Sciatic nerve (tissue), 2 donors: ENCODE measurements at regions not wholly inside any gene's neighbourhood (a gene's known extent, or its start where the extent isn't known, plus 50 kb on each side); places are given as distances from the start of the nearest gene placed in this dataset.

ENCODE experiments used
- ATAC-seq: fragments of 200-7000 bp; cut with Tn5 transposase; one replicate; pipeline ENCODE4 v1.9.1; 2020; ENCODE audit warnings: mild to moderate bottlenecking, moderate library complexity
- DNase-seq: peaks from one replicate; pipeline ENCODE4 v3.0.0-alpha.2; 2020; ENCODE audit warnings: low spot score
- intact Hi-C: fragments of 100-400 bp; cut with DNase I; formaldehyde crosslinking; loops from one replicate; pipeline ENCODE4 v1.14.2; 2022
- donor health status: DM: no; HTN: no; CAD: no.
- donor health status: DM: no; HTN: no; CAD: no.

DNA sequence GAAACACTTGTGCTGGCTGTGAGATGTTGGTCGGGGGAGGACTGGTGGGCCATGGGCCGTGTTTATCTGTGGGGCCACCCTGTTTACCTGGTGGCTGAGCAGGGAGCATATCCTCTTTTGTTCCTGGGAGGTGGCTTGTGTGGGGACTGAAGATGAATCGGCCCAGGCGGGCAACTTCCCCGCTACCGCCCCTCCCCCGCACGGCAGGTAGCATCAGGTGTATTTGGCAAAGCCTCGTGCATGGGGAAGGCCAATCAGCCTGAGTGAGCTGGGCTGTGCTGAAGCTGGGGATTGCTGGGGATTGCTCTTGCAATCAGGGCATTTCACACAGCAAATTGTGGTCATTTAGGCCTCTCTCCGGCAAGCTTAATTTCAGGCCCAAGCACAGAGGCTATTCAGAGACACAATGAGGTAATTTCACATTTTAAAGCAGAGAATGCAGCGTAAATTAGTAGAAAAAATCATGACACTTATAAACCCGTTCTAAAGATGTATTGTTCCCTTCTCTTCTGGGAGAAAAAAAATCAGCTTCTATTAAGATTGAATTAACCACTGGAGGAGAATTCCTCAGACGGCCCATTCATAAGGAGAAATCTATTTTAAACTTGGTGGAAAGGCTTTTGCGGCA lies 197.7 kb upstream of the POU3F1 start:
- DNase-seq = no peak
- intact Hi-C loops = no loop called here

DNA sequence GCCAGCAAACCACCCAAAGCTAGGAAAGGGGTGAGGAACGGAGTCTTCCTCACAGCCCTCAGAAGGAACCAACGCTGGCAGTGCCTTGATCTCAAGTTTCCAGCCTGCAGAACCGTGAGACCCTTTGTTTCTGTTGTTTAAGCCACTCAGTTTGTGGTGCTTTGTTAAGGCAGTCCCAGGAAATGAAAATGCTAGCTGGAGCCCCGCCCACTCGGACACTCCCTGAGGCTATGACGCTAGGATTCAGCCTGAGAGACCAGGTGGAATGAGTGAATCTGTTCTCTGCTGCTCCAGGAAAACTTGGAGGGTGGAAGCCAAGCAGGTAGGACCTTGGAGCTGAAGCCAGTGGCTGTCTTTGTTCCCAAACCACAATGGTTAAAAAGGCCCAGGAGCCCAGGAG lies 196.5 kb upstream of the POU3F1 start:
- DNase-seq (no peak), ATAC-seq (no peak)
- intact Hi-C loops = no loop called here

More for the DNA sequence above, 197.7 kb upstream of the POU3F1 start:
- no peak for ATAC-seq

DNA sequence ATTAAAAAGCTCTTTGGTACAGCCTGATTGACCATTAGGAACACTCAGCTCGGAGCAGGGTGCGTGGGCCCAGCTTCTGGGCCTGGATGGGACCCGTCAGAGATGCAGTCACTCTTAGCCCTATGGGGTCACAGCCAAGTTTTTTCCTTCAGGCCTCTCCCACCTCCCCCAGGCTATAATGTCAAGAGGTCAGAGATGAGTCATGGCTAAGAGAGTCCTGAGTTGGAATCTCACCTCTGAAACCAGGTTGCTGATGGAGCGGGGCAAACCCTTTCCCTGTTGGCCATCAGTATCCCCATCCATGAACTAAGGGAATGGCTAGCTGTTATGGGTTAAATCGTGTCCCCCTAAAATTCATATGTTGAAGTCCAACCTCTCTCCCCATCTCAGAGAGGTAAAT lies 195.9 kb upstream of the POU3F1 start:
- no peak for ATAC-seq
- DNase-seq = no peak
- intact Hi-C loops = no loop called here

DNA sequence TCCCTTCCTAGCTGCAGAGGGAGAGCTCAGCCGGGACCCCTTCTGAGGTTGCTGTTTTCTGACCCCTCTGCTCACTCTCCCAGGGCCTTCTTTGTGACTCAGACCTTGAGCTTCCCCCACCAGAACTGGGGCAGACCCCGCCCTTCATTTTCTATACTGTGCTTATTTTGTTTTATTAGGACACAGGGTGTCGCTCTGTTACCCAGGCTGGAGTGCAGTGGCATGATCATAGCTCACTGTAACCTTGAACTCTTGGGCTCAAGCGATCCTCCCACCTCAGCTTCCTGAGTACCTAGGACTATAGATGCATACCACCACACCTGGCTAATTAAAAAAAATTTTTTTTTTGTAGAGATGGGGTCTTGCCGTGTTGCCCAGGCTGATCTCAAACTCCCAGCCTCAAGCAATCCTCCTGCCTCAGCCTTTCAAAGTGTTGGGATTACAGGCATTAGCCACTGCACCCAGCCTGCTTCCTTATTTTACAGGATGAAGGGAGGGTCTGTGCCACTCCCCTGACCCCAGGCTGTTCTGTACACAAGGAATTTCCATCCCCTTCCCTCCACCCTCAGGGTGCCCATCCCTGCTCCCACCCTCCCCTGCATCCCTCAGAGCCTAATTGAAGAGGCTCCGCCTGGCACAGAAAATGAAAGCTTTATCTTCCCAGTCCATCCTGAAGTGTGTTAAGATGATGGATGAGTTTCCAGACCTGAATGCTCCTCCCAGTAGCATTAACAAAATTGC lies 195.2 kb upstream of the POU3F1 start:
- intact Hi-C loops = no loop called here
- DNase-seq = no peak
- ATAC-seq = no peak

DNA sequence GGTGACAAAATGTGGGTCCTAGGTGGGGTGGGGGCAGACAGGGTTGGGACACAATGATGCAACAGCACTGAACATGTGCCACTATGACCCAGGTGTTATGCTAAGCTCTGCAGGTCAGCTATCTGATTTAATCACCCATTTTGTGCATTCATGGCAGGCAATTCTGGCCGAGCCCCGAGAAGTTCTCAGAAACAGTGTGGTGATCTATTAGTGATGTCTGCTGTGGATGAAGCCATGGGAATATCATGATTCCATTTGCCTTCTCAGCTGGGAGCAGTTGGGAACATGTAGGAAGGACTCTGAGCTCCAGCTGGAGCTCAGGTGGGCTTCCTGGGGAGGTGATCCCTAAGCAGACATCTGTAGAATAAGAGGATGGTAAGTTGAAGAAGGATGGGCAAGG lies 194.0 kb upstream of the POU3F1 start:
- ATAC-seq (no peak), DNase-seq (no peak)
- intact Hi-C loops = no loop called here

DNA sequence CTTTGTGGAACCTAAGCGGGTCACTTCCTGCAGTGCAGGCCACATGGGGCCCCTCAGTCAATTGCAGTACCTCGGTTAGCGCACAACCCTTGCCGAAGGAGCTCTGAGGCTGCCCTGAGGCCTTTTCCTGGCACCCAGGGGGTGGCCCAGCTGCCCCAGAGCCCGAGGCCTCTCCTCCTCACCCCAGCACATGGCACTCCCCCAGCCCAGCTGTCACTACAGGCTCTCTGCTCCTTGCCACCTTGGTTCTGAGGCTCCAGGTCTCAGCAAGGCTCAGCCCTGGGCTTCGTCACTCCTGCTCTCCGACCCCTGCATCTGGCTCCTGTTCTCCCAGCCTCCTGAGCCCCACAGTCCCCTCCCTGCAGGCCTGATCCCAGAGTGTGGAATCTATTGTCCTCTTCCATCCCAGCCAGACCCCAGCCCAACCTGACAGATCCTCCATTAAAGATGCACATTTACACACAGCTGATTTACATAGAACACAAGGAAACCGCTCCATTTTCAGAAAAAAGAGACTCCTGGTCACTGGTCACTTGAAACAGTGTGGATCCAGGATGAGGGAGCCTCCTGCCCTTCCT lies 192.8 kb upstream of the POU3F1 start:
- ATAC-seq (no peak), DNase-seq (no peak)
- intact Hi-C loops = no loop called here

DNA sequence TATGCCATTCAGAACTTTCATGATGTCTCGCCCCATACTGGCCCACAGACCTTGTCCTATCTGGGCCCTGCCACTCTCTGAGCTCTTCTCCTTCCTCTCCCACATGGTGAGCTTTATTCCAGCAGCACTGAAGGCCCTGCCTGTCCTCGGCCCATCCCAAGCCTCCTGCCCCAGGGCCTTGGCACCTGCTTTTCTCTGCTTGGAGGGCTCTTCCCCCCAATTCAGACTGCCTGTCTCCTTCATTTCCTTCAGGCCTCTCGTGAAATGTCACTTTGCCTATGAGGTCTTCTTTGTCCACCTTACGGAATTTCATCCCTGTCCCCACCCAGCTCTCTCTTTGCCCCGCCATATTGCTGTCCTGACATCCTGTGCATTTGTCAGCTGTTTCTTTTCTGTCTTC lies 191.7 kb upstream of the POU3F1 start:
- no peak for DNase-seq
- intact Hi-C loops = no loop called here
- no peak for ATAC-seq

DNA sequence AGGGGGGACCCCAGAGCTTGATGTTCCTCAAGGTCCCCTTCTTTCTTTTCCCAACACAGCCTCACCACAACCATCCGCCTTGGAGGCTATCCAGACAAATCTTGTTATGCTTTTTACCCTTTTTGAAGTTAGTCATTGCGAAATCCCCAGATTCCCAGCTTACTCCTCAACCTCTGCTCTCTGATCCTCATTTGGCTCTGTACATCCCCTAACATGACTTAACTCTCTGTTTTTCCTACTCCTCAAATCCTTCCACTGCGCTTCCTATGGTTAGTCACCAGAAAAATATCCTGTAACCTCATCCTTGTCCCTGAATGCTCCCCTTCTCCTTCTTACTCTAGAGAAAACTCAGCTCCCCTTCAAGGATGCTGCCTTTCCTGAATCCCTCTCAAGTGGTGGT lies 189.1 kb upstream of the POU3F1 start:
- ATAC-seq (peak; percentile 60), DNase-seq (no peak)
- intact Hi-C loops = no loop called here

DNA sequence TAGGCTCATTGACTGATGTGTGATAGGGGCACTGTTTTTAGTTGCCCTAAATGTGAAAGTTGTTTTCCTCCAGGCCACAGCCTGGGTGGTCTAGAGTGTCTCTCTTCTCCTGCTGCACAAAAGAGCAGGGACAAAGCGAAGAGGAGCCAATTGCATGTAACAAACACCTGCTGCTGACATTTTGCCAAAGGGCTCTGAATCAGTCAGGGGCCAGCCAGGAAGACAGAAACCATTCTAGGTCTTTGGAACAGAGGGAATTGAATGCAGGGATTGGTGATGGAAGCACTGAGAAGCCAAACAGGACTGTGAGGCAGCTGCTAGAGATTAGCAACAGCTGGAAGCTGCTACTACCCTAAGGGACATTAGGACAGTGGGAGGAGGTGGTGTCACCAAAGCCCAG lies 185.3 kb upstream of the POU3F1 start:
- no peak for ATAC-seq
- intact Hi-C loops = no loop called here

DNA sequence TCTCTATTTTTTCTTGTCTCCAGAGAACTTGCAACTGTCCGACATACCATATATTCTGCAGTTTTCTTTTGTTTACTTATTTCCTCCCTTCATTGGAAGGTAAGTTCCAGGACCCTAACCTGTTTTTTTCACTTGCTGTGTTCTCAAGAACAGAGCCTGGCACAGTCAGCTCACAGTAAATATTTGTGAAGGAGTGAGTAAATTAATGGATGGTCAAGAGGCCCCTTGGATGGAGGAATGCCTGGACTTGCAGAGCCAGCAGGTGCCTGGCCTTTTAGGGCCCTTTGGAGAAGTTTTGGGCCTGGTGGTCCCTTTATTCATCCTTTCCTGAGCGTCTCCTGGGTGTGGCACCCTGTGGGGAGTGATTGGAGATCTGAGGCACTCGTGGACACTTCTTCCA lies 182.1 kb upstream of the POU3F1 start:
- intact Hi-C loops = no loop called here
- no peak for ATAC-seq
- no peak for DNase-seq

More for the DNA sequence above, 185.3 kb upstream of the POU3F1 start:
- DNase-seq = no peak

DNA sequence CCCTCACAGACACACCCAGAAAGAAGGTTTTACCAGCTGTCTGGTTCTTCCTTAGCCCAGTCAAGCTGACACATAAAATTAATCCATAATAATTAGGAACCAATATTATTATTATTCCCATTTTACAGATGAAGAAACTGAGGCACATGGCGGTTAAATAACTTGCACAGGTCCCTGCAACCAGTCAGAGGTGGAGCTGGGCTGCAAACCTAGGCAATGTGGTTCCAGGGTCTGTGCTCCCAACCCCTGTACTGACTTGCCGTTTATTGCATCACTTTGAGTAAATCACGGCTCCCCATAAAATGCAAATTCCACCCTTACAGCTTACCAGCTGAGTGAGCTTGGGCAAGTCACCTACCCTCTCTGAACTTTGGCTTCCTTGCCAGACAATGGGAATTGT lies 179.2 kb upstream of the POU3F1 start:
- ATAC-seq (no peak), DNase-seq (no peak)
- intact Hi-C loops = no loop called here

DNA sequence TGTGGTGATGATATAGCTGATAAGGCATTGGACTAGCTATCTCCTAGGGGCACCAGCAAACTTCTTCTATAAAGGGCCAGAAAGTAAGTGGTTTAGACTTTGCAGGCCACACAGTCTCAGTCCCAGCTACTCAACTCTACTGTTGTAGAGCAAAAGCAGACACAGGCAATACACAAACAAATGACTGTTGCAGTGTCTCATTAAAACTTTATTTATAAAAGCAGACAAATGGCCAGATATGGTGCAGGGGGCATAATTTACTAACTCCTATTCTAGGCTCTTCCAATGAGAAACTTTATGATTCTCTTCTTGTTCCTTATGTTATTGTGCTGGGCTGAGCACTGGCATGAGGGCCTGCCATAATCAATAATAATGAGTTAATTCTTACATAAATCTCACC lies 176.8 kb upstream of the POU3F1 start:
- ATAC-seq = no peak
- intact Hi-C loops = no loop called here
- no peak for DNase-seq

DNA sequence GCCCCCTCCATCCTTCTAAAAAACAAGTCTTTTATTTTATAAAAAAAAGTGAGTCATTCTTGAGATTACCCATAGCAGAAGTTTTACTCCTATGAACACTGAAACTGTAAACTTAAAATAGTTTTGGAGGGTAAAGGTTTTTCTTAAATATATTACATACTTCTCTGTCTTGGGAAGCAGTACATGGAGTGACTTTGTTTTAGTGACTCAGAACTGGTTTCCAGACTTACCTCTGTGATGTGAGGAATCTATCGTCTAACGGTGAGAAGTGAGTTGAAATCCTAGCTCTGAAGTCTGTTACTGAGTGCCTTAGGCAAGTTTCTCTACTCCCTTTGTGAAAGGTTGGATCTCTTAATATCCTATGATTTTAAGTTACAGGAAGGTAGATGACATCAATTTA lies 176.3 kb upstream of the POU3F1 start:
- no peak for DNase-seq
- no peak for ATAC-seq
- intact Hi-C loops = no loop called here

DNA sequence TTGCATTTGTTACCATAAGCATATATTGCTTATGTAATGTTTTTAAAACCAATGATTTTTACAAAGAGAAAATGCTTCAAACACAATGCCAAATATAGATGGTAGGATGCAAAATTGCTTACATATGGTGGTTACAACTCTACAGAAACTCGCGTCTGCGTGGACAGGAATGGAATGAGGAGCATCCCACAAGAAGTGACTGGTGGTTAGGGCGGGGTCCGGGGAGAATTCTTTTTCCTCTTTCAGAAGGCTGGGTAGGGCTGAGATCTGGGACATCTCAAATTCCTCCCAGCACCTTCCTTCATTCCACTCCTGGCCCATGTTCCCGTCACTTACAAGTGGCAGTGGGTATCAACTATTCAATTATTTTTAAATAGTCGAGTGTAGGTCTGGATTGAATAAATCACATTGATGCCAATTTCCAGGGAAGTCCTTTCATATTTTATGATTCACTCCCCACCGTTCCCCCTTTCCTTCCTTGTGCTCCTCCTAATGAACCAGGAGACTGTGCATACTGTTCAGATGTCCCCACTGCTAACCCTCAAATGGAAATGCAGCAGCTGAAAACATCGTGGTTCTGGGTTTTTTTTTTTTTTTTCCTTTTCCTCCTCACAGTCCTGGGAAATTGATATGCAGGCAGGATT lies 174.5 kb upstream of the POU3F1 start:
- no peak for ATAC-seq
- intact Hi-C loops = no loop called here
- no peak for DNase-seq

DNA sequence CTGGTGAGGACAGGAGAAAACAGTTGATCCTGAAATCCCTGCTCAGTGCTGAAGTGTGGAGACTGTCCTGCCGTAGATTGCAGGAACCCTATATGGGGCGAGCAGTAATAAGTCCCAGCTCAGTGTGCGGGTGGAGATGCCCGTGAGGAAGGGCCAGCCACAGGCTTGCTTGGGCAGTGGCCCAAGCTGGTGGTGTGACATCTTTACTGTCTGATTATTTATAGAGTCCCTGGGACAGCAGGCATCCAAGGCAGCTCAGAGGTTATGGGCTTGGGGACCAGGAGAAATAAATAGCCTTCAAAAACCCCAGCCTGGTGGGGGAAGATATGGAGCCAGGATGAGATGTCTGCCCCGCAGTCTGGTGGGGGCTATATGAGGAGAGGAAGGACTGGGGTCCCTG lies 170.7 kb upstream of the POU3F1 start:
- intact Hi-C loops = no loop called here
- no peak for ATAC-seq
- no peak for DNase-seq

DNA sequence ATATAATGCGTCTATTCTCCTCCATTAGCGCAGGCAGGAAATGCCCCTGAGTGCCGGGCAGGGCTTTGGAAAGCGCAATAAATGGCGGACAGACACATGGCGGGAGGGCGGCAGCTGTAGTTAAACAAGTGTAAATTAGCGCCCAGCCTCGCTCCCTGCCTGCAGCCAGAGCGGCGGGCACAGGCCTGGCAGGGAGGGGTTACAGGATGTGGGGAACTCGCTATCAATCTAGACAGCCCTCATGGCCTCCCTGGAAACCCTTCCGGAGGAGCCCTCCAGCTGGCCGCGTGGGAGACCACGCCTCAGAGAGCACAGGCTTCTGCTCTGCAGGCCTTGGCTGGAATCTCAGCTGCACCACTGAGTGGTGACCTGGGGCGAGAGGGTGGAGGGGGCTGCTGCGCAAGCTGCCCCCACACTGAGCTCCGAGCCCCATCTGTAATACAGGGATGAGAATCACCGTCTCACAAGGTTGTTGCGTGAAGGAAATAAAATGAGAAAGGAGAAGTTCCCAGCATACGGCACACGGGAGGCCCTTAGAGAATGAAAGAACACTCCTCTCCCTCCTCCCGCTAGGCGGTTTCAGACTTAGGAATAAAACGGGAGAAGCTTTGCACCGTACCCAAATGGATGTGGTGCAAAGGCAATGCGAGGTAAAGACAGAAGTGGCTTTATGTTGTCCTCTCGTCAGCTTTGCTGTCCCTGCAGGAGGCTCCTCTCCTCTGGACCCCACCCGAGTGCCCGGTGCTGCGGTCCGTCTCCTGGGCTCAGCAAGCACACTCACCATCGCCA lies 167.2 kb upstream of the POU3F1 start:
- DNase-seq (no peak), ATAC-seq (no peak)
- intact Hi-C loops = no loop called here

DNA sequence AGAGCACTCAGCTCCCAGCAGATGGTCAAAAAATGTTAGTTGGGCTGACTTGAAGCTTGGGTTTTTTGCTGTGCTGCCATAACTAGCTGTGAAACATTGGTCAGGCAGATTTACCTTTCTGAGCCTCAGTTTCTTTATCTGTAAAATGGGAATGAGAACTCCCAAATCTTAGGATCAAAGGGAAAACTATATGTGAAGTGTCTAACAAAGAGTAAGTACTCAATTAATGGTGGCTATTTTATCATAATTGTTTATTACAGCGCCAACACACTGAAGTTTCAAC lies 164.2 kb upstream of the POU3F1 start:
- intact Hi-C loops = no loop called here
- ATAC-seq = no peak
- no peak for DNase-seq

DNA sequence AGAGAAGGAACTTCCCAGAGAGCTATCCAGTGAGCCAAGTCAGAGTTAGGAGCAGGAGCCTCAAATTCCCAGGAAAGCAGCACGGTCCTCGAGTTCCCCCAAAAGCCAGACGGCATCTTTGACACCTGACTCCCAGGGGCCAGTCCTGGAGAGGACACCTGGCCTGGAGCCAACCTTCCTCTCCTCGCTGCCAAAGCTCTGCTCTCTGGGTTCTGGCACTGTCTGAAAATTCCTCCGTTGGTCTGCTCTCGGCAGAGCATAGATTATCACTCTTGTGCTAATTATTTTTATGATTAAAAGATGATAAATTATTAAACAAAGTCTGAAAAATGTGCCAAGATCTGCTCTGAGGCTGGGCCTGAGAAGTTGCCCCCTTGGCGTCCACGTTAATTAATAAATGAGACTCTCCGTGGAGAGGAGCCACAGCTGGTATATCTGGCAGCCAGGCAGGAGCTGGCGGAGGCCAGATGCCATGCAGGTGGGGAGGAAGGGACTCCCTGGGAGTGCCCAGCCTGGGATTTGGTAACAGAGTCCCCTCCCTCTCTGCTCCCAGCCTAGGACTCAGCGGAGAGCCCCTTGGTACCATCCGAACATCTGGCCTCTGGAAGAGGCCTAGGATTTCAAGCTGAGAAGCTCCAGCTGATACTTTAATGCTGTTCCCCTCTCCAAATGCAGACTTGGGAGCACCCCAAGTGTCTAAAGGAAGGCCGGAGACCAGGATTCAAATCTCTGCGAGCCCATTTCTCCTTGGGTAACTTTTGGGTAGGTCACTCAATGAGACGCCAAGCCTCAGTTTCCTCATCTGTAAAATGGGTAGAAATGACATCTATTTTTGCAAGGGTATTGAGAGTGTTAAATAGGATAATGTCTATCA lies 163.7 kb upstream of the POU3F1 start:
- intact Hi-C loops = no loop called here
- ATAC-seq (no peak), DNase-seq (no peak)
